ENCODE measurements at regions not wholly inside any gene's neighbourhood (a gene's known extent, or its start where the extent isn't known, plus 50 kb on each side); places are given as distances from the start of the nearest gene placed in this dataset.
"Not testable (repeated sequence)": the region's sequence is repeated elsewhere in the genome, so short reads cannot be mapped to it uniquely, and the experiment has no call there.

- DNase-seq (ENCODE audit: low spot score in 2 of 2, unreplicated experiment in 2 of 2), result no peak
- Mint-ChIP-seq H3K9me3 (peaks cover 4% of the 10 kb centered on the region), H3K4me3 (no peak overlapping the region), H3K36me3 (no peaks in the 10 kb centered on the region), H3K27me3 (ENCODE audit: low read depth) (no peaks in the 10 kb centered on the region), H3K4me1 (peaks cover 25% of the 10 kb centered on the region), H3K27ac (peak overlapping the region; percentile 8)
- TF ChIP-seq, protein P1, sequence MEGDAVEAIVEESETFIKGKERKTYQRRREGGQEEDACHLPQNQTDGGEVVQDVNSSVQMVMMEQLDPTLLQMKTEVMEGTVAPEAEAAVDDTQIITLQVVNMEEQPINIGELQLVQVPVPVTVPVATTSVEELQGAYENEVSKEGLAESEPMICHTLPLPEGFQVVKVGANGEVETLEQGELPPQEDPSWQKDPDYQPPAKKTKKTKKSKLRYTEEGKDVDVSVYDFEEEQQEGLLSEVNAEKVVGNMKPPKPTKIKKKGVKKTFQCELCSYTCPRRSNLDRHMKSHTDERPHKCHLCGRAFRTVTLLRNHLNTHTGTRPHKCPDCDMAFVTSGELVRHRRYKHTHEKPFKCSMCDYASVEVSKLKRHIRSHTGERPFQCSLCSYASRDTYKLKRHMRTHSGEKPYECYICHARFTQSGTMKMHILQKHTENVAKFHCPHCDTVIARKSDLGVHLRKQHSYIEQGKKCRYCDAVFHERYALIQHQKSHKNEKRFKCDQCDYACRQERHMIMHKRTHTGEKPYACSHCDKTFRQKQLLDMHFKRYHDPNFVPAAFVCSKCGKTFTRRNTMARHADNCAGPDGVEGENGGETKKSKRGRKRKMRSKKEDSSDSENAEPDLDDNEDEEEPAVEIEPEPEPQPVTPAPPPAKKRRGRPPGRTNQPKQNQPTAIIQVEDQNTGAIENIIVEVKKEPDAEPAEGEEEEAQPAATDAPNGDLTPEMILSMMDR (IDR thresholded peaks at IDR 0.05; ENCODE audit: unreplicated experiment), result no peak
Measured at GRCh38 chr9:13439685-13440476, 160.4 kb upstream of the MPDZ start.

- H3K27me3 Mint-ChIP-seq (ENCODE audit: low read depth), result no peaks in the 10 kb centered on the region
- no peaks in the 10 kb centered on the region for H3K36me3 Mint-ChIP-seq
- no peak overlapping the region for H3K4me3 Mint-ChIP-seq
- peaks cover 4% of the 10 kb centered on the region for H3K9me3 Mint-ChIP-seq
- no peak overlapping the region for H3K27ac Mint-ChIP-seq
- TF ChIP-seq, protein P1 (IDR thresholded peaks at IDR 0.05; ENCODE audit: unreplicated experiment), result no peak
- H3K4me1 Mint-ChIP-seq, result peaks cover 15% of the 10 kb centered on the region
- DNase-seq (ENCODE audit: low spot score in 2 of 2, unreplicated experiment in 2 of 2), result no peak
Measured at GRCh38 chr9:13437866-13438265, 158.4 kb upstream of the MPDZ start.

- Mint-ChIP-seq H3K27me3 (ENCODE audit: low read depth) (no peaks in the 10 kb centered on the region), H3K9me3 (peaks cover 4% of the 10 kb centered on the region), H3K27ac (no peak overlapping the region), H3K4me1 (peaks cover 17% of the 10 kb centered on the region), H3K36me3 (no peaks in the 10 kb centered on the region), H3K4me3 (no peak overlapping the region)
- TF ChIP-seq, protein P1 (IDR thresholded peaks at IDR 0.05; ENCODE audit: unreplicated experiment), result no peak
- DNase-seq (ENCODE audit: low spot score in 2 of 2, unreplicated experiment in 2 of 2), result no peak
Measured at GRCh38 chr9:13436591-13436990, 157.1 kb upstream of the MPDZ start.

DNA sequence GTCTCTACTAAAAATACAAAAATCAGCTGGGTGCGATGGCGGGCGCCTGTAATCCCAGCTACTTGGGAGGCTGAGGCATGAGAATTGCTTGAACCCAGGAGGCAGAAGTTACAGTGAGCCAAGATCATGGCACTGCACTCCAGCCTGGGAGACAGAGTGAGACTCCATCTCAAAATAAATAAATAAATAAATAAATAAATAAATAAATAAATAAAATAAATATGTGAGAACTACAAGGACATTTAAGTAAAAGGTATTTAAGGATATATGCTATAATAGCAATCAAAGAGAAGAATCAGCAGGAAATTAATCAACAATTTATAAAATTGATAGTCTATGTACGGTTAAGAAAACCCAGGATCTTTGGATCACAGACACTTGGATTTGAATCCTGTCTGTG, 154.0 kb upstream of the MPDZ start:
- DNase-seq (ENCODE audit: low spot score in 2 of 2, unreplicated experiment in 2 of 2); H3K27ac Mint-ChIP-seq; H3K27me3 Mint-ChIP-seq (ENCODE audit: low read depth); H3K36me3 Mint-ChIP-seq; H3K9me3 Mint-ChIP-seq; H3K4me3 Mint-ChIP-seq: not testable (repeated sequence)
- H3K4me1 Mint-ChIP-seq, result peaks cover 28% of the 10 kb centered on the region

GRCh38 chr9:13432904-13433303, 153.4 kb upstream of the MPDZ start:
- Mint-ChIP-seq H3K4me1 (peaks cover 33% of the 10 kb centered on the region), H3K36me3 (no peaks in the 10 kb centered on the region), H3K9me3 (peaks cover 4% of the 10 kb centered on the region), H3K4me3 (no peak overlapping the region), H3K27me3 (ENCODE audit: low read depth) (no peaks in the 10 kb centered on the region), H3K27ac (no peak overlapping the region)
- TF ChIP-seq, protein P1 (IDR thresholded peaks at IDR 0.05; ENCODE audit: unreplicated experiment), result no peak
- no peak for DNase-seq (ENCODE audit: low spot score in 2 of 2, unreplicated experiment in 2 of 2)

- no peaks in the 10 kb centered on the region for H3K27me3 Mint-ChIP-seq (ENCODE audit: low read depth)
- no peaks in the 10 kb centered on the region for H3K9me3 Mint-ChIP-seq
- DNase-seq (ENCODE audit: low spot score in 2 of 2, unreplicated experiment in 2 of 2), result no peak
- H3K4me1 Mint-ChIP-seq, result peaks cover 39% of the 10 kb centered on the region
- H3K36me3 Mint-ChIP-seq, result no peaks in the 10 kb centered on the region
- TF ChIP-seq, protein P1 (IDR thresholded peaks at IDR 0.05; ENCODE audit: unreplicated experiment), result no peak
- H3K27ac Mint-ChIP-seq, result no peak overlapping the region
- no peak overlapping the region for H3K4me3 Mint-ChIP-seq
Measured at GRCh38 chr9:13431692-13432091, 152.2 kb upstream of the MPDZ start.
